ENCODE measurements at regions not wholly inside any gene's neighbourhood (a gene's known extent, or its start where the extent isn't known, plus 50 kb on each side); places are given as distances from the start of the nearest gene placed in this dataset.
"Not testable (repeated sequence)": the region's sequence is repeated elsewhere in the genome, so short reads cannot be mapped to it uniquely, and the experiment has no call there.

DNA sequence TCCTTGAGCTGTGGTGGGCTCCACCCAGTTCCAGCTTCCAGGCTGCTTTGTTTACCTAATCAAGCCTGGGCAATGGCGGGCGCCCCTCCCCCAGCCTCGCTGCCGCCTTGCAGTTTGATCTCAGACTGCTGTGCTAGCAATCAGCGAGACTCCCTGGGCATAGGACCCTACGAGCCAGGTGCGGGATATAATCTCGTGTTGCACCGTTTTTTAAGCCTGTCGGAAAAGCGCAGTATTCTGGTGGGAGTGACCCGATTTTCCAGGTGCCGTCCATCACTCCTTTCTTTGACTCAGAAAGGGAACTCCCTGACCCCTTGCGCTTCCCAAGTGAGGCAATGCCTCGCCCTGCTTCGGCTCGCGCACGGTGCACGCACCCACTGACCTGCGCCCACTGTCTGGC is 133.0 kb upstream of the TCF4 start:
- not testable (repeated sequence) for TF ChIP-seq POLR2A (IDR thresholded peaks at IDR 0.05; ENCODE audit: low read depth, low read length); POLR2AphosphoS5 (IDR thresholded peaks at IDR 0.05; ENCODE audit: low read depth, low read length); POU2F2 (IDR thresholded peaks at IDR 0.05; ENCODE audit: low read depth, low read length); TAF1 (IDR thresholded peaks at IDR 0.05; ENCODE audit: low read depth, low read length); SPI1 (IDR thresholded peaks at IDR 0.05; ENCODE audit: low read depth, low read length); PAX5 (IDR thresholded peaks at IDR 0.05; ENCODE audit: insufficient read depth, low read length, severe bottlenecking)

All from GM12891 (cell line).